Colonic mucosa (tissue), 4 donors: ENCODE measurements at regions not wholly inside any gene's neighbourhood (a gene's known extent, or its start where the extent isn't known, plus 50 kb on each side); places are given as distances from the start of the nearest gene placed in this dataset.

Experiments
- DNase-seq: peaks from one replicate; pipeline ENCODE4 v3.0.0-alpha.2; 2020
- H3K27ac ChIP-seq: fragments of 200-600 bp; one replicate; pipeline ENCODE4 v1.8.0; 2021
- H3K27me3 ChIP-seq: fragments of 200-600 bp; one replicate; pipeline ENCODE4 v1.8.0; 2021
- H3K36me3 ChIP-seq: fragments of 200-600 bp; one replicate; pipeline ENCODE4 v1.8.0; 2021
- H3K4me1 ChIP-seq: fragments of 200-600 bp; one replicate; pipeline ENCODE4 v1.8.0; 2021; ENCODE audit warnings: mild to moderate bottlenecking
- H3K4me3 ChIP-seq: fragments of 200-600 bp; one replicate; pipeline ENCODE4 v1.8.0; 2021
- H3K9ac ChIP-seq, 2 donors: one replicate each; pipeline ENCODE4 v1.7.0; 2013; ENCODE audit warnings: control low read depth in 2 of 2, low read depth in 2 of 2, low read length in 2 of 2
- H3K9me3 ChIP-seq: fragments of 200-600 bp; one replicate; pipeline ENCODE4 v1.8.0; 2021
- CTCF ChIP-seq: fragments of 200-600 bp; IDR thresholded peaks from one replicate; pipeline ENCODE4 v1.8.0; 2022; ENCODE audit warnings: antibody characterized with exemption, mild to moderate bottlenecking
- intact Hi-C: fragments of 100-400 bp; cut with DNase I; formaldehyde crosslinking; loops from one replicate; pipeline ENCODE4 v1.14.1; 2022
- donor health status: healthy.
- donor health status: DM: no; HTN: no; CAD: no.
- donor health status: DM: no; HTN: no; CAD: no.

- no peaks in the 10 kb centered on the region for H3K27me3 ChIP-seq
- H3K9me3 ChIP-seq, result no peaks in the 10 kb centered on the region
Measured at GRCh38 chr4:180558427-180558826, 1684.8 kb upstream of the TENM3 start.

GRCh38 chr4:180560896-180561295 is 1682.3 kb upstream of the TENM3 start:
- Histone ChIP-seq H3K36me3 (no peaks in the 10 kb centered on the region), H3K9me3 (no peaks in the 10 kb centered on the region), H3K27me3 (no peaks in the 10 kb centered on the region), H3K4me3 (no peak overlapping the region), H3K27ac (no peak overlapping the region), H3K4me1 (no peaks in the 10 kb centered on the region), H3K9ac (no peak overlapping the region)
- intact Hi-C loops, result no loop called here
- DNase-seq, result no peak
- TF ChIP-seq CTCF, result no peak

More at GRCh38 chr4:180558427-180558826, 1684.8 kb upstream of the TENM3 start:
- no peak for TF ChIP-seq CTCF
- Histone ChIP-seq H3K4me3 (no peak overlapping the region), H3K4me1 (no peaks in the 10 kb centered on the region), H3K9ac (no peak overlapping the region), H3K36me3 (no peaks in the 10 kb centered on the region), H3K27ac (no peak overlapping the region)
- intact Hi-C loops, result no loop called here
- no peak for DNase-seq

GRCh38 chr4:180564026-180564425 is 1679.2 kb upstream of the TENM3 start:
- Histone ChIP-seq H3K4me3 (no peak overlapping the region), H3K27me3 (no peaks in the 10 kb centered on the region), H3K27ac (no peak overlapping the region), H3K9ac (no peak overlapping the region), H3K9me3 (no peaks in the 10 kb centered on the region), H3K36me3 (no peaks in the 10 kb centered on the region), H3K4me1 (no peaks in the 10 kb centered on the region)
- TF ChIP-seq CTCF, result no peak
- intact Hi-C loops, result no loop called here
- DNase-seq, result no peak

- H3K4me3 ChIP-seq, result no peak overlapping the region
- TF ChIP-seq CTCF, result no peak
- H3K27ac ChIP-seq, result no peak overlapping the region
- no peaks in the 10 kb centered on the region for H3K36me3 ChIP-seq
- H3K9ac ChIP-seq, result no peak overlapping the region
- no peak for DNase-seq
- H3K9me3 ChIP-seq, result no peaks in the 10 kb centered on the region
- no peaks in the 10 kb centered on the region for H3K27me3 ChIP-seq
- H3K4me1 ChIP-seq, result no peaks in the 10 kb centered on the region
- intact Hi-C loops, result no loop called here
Measured at GRCh38 chr4:180564448-180564847, 1678.8 kb upstream of the TENM3 start.

GRCh38 chr4:180565856-180566431 is 1677.3 kb upstream of the TENM3 start:
- H3K36me3 ChIP-seq, result no peaks in the 10 kb centered on the region
- no peak for TF ChIP-seq CTCF
- no peaks in the 10 kb centered on the region for H3K27me3 ChIP-seq
- H3K4me1 ChIP-seq, result no peaks in the 10 kb centered on the region
- H3K9ac ChIP-seq, result no peak overlapping the region
- intact Hi-C loops, result no loop called here
- H3K27ac ChIP-seq, result no peak overlapping the region
- no peak overlapping the region for H3K4me3 ChIP-seq
- H3K9me3 ChIP-seq, result no peaks in the 10 kb centered on the region
- no peak for DNase-seq
